ENCODE measurements at regions not wholly inside any gene's neighbourhood (a gene's known extent, or its start where the extent isn't known, plus 50 kb on each side); places are given as distances from the start of the nearest gene placed in this dataset.

GRCh38 chr12:18935371-18935965, 194.1 kb upstream of the PLEKHA5 start:
- TF ChIP-seq, protein P1, sequence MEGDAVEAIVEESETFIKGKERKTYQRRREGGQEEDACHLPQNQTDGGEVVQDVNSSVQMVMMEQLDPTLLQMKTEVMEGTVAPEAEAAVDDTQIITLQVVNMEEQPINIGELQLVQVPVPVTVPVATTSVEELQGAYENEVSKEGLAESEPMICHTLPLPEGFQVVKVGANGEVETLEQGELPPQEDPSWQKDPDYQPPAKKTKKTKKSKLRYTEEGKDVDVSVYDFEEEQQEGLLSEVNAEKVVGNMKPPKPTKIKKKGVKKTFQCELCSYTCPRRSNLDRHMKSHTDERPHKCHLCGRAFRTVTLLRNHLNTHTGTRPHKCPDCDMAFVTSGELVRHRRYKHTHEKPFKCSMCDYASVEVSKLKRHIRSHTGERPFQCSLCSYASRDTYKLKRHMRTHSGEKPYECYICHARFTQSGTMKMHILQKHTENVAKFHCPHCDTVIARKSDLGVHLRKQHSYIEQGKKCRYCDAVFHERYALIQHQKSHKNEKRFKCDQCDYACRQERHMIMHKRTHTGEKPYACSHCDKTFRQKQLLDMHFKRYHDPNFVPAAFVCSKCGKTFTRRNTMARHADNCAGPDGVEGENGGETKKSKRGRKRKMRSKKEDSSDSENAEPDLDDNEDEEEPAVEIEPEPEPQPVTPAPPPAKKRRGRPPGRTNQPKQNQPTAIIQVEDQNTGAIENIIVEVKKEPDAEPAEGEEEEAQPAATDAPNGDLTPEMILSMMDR (conservative IDR thresholded peaks at IDR 0.05; ENCODE audit: low read depth, low read length): no peak
- TF ChIP-seq POLR2A (IDR thresholded peaks at IDR 0.05; ENCODE audit: low read depth, low read length) (no peak), CEBPB (IDR thresholded peaks at IDR 0.05; ENCODE audit: low read depth, low read length) (no peak), BHLHE40 (IDR thresholded peaks at IDR 0.05; ENCODE audit: low read depth, low read length) (no peak), SMC3 (IDR thresholded peaks at IDR 0.05; ENCODE audit: low read depth, low read length) (no peak), RAD21 (IDR thresholded peaks at IDR 0.05; ENCODE audit: low read length) (no peak), RFX5 (IDR thresholded peaks at IDR 0.05; ENCODE audit: low read depth, low read length) (no peak)

Data from IMR-90 (cell line).